ENCODE measurements at regions not wholly inside any gene's neighbourhood (a gene's known extent, or its start where the extent isn't known, plus 50 kb on each side); places are given as distances from the start of the nearest gene placed in this dataset.

GRCh38 chr21:18894387-18894786 lies 490.8 kb upstream of the TMPRSS15 start:
- TF ChIP-seq SUZ12 (IDR thresholded peaks at IDR 0.05; ENCODE audit: extremely low read depth, insufficient read depth, insufficient read length) (no peak), ZNF274 (IDR thresholded peaks at IDR 0.05; ENCODE audit: low read depth, low read length) (no peak)

Measured in NT2/D1 (cell line).